GM21576 (cell line): ENCODE measurements at regions not wholly inside any gene's neighbourhood (a gene's known extent, or its start where the extent isn't known, plus 50 kb on each side); places are given as distances from the start of the nearest gene placed in this dataset.
A peak's percentile ranks its signal among the peaks of the same experiment; 100 is the strongest.
"Not testable (repeated sequence)": the region's sequence is repeated elsewhere in the genome, so short reads cannot be mapped to it uniquely, and the experiment has no call there.

ENCODE experiments used
- ATAC-seq: cut with Tn5 transposase; IDR thresholded peaks from one replicate; pipeline ENCODE4 v1.9.1; 2021; ENCODE audit warnings: mild to moderate bottlenecking, moderate library complexity; ENCODE audit not compliant: unreplicated experiment

- no peak for ATAC-seq
These were observed 151.3 kb downstream of the ZFP36L2 start for GRCh38 chr2:43075054-43075593.

- no peak for ATAC-seq
These were observed 151.8 kb downstream of the ZFP36L2 start for GRCh38 chr2:43074592-43075053.

GRCh38 chr2:43074052-43074451 lies 152.4 kb downstream of the ZFP36L2 start:
- ATAC-seq: no peak

GRCh38 chr2:43073401-43073825 lies 153.0 kb downstream of the ZFP36L2 start:
- no peak for ATAC-seq

- no peak for ATAC-seq
These were observed 154.5 kb downstream of the ZFP36L2 start for GRCh38 chr2:43071599-43072550.

- ATAC-seq: no peak
These were observed 155.5 kb downstream of the ZFP36L2 start for GRCh38 chr2:43070676-43071502.

GRCh38 chr2:43070030-43070429 lies 156.4 kb downstream of the ZFP36L2 start:
- no peak for ATAC-seq

- ATAC-seq: no peak
These were observed 157.5 kb downstream of the ZFP36L2 start for GRCh38 chr2:43068631-43069517.

- ATAC-seq: no peak
These were observed 158.3 kb downstream of the ZFP36L2 start for GRCh38 chr2:43068041-43068533.

GRCh38 chr2:43067254-43068040 lies 159.0 kb downstream of the ZFP36L2 start:
- ATAC-seq: no peak

GRCh38 chr2:43066541-43067253 lies 159.7 kb downstream of the ZFP36L2 start:
- not testable (repeated sequence) for ATAC-seq

- no peak for ATAC-seq
These were observed 160.5 kb downstream of the ZFP36L2 start for GRCh38 chr2:43065871-43066270.

- ATAC-seq: no peak
These were observed 161.4 kb downstream of the ZFP36L2 start for GRCh38 chr2:43065036-43065435.

- not testable (repeated sequence) for ATAC-seq
These were observed 163.3 kb downstream of the ZFP36L2 start for GRCh38 chr2:43063096-43063495.

GRCh38 chr2:43062058-43062457 lies 164.3 kb downstream of the ZFP36L2 start:
- ATAC-seq: no peak

GRCh38 chr2:43060390-43061016 lies 165.9 kb downstream of the ZFP36L2 start:
- ATAC-seq: no peak

- ATAC-seq: peak; percentile 63
These were observed 167.1 kb downstream of the ZFP36L2 start for GRCh38 chr2:43059183-43059897.

- no peak for ATAC-seq
These were observed 167.7 kb downstream of the ZFP36L2 start for GRCh38 chr2:43058726-43059110.
